ENCODE measurements at regions not wholly inside any gene's neighbourhood (a gene's known extent, or its start where the extent isn't known, plus 50 kb on each side); places are given as distances from the start of the nearest gene placed in this dataset.

- no peak overlapping the region for H4K5ac ChIP-seq (ENCODE audit: insufficient read length, low read depth, low read length)
- no peak overlapping the region for H4K91ac ChIP-seq (ENCODE audit: insufficient read length, low read depth, low read length)
- Mint-ChIP-seq H3K4me3 (no peak overlapping the region), H3K36me3 (ENCODE audit: insufficient read depth in 1 of 3, low read depth in 3 of 3) (no peaks in the 10 kb centered on the region), H3K27ac (peak overlapping the region in 1 of 3 experiments; percentile 17; a peak in 2 of 7 replicates), H3K9me3 (no peaks in the 10 kb centered on the region), H3K27me3 (ENCODE audit: low read depth) (peaks cover 2% of the 10 kb centered on the region; the same call in 1 of the 2 replicates), H3K4me1 (peaks cover 20 to 26% of the 10 kb centered on the region in 2 experiments)
- H3K79me1 ChIP-seq (ENCODE audit: insufficient read depth, low read depth, low read length, poor library complexity, severe bottlenecking) = no peaks in the 10 kb centered on the region
- no CpG with 5 or more reads among the region's 8 CpGs for WGBS (ENCODE audit: extremely low coverage, insufficient read length, low lambda C conversion rate)
- no peak for DNase-seq
- H3K9me3 ChIP-seq (ENCODE audit: control insufficient read depth, low read depth, low read length) = no peaks in the 10 kb centered on the region
- no peak overlapping the region for H3K18ac ChIP-seq (ENCODE audit: insufficient read length, low read depth, low read length)
- H3K4ac ChIP-seq (ENCODE audit: low read depth, low read length) = no peak overlapping the region
- H2AFZ ChIP-seq (ENCODE audit: low read length) = no peak overlapping the region
- H3K23me2 ChIP-seq (ENCODE audit: insufficient read length, low read depth, low read length, poor library complexity, severe bottlenecking) = no peaks in the 10 kb centered on the region
- no peak overlapping the region for H3T11ph ChIP-seq (ENCODE audit: low read length)
- no peak overlapping the region for H2BK15ac ChIP-seq (ENCODE audit: low read depth, low read length)
- no peak overlapping the region for H2BK120ac ChIP-seq (ENCODE audit: low read depth, low read length, poor library complexity, severe bottlenecking)
- no peak overlapping the region for H3K4me2 ChIP-seq (ENCODE audit: insufficient read depth, insufficient read length, low read length)
- H4K20me1 ChIP-seq (ENCODE audit: control insufficient read depth, insufficient read depth, insufficient read length) = no peaks in the 10 kb centered on the region
- H2BK20ac ChIP-seq (ENCODE audit: low read depth, low read length, poor library complexity, severe bottlenecking) = no peak overlapping the region
- no peak for TF ChIP-seq CTCF (conservative IDR thresholded peaks at IDR 0.05)
- peaks cover 8% of the 10 kb centered on the region; the same call in 1 of the 2 replicates for H3K4me1 ChIP-seq (ENCODE audit: insufficient read depth, low read length)
- H3K14ac ChIP-seq (ENCODE audit: insufficient read depth, low read length) = no peak overlapping the region; the same call in 1 of the 2 replicates
- H3K9ac ChIP-seq (ENCODE audit: extremely low read depth, insufficient read length, low read length) = no peak overlapping the region
- no peak overlapping the region for H4K8ac ChIP-seq (replicated peaks; ENCODE audit: insufficient read length, low read depth, low read length)
- no peak overlapping the region for H2BK12ac ChIP-seq (ENCODE audit: insufficient read length, low read depth, low read length)
- H3K27me3 ChIP-seq (ENCODE audit: insufficient read depth, low read length) = no peaks in the 10 kb centered on the region
- H2AK5ac ChIP-seq (ENCODE audit: insufficient read length, low read length) = no peak overlapping the region
- no peak overlapping the region for H2BK5ac ChIP-seq (ENCODE audit: insufficient read length, low read length)
- no peak overlapping the region for H3K56ac ChIP-seq (ENCODE audit: insufficient read length, low read depth, low read length)
- H3K79me2 ChIP-seq (ENCODE audit: insufficient read depth, low read length) = no peaks in the 10 kb centered on the region
- H3K23ac ChIP-seq (ENCODE audit: insufficient read length, low read depth, low read length) = no peak overlapping the region
- H3K27ac ChIP-seq (ENCODE audit: insufficient read length, low read depth, low read length) = no peak overlapping the region
These were observed 513.5 kb upstream of the PROK2 start for GRCh38 chr3:72298201-72299152.

Measured in H9 (cell line).